Right lobe of liver (tissue), 6 donors: ENCODE measurements at regions not wholly inside any gene's neighbourhood (a gene's known extent, or its start where the extent isn't known, plus 50 kb on each side); places are given as distances from the start of the nearest gene placed in this dataset.

Experiments used
- ATAC-seq, 4 donors: fragments of 200-7000 bp; cut with Tn5 transposase; one replicate each; pipeline ENCODE4 v1.9.1; 2020; ENCODE audit warnings: mild to moderate bottlenecking in 4 of 4, moderate library complexity in 4 of 4
- DNase-seq, 3 donors: peaks; one replicate each; pipeline ENCODE4 v3.0.0-alpha.2; 2020
- H3K27ac ChIP-seq, 3 donors: fragments of 200-600 bp; one replicate each; pipeline ENCODE4 v1.8.0; 2022
- H3K27me3 ChIP-seq, 2 donors: fragments of 200-600 bp; one replicate each; pipeline ENCODE4 v1.8.0; 2022
- H3K36me3 ChIP-seq, 4 donors: fragments of 200-600 bp; sonication (generic) in 1 of 4; one replicate each; pipeline versions ENCODE4 v1.5.1 to v1.8.0; 2017 to 2022; ENCODE audit warnings: control low read depth in 1 of 4
- H3K4me1 ChIP-seq, 4 donors: fragments of 200-600 bp; sonication (generic) in 1 of 4; one replicate each; pipeline versions ENCODE4 v1.5.1 to v1.8.0; 2017 to 2022; ENCODE audit warnings: control low read depth in 1 of 4
- H3K4me3 ChIP-seq, 3 donors: fragments of 200-600 bp; one replicate each; pipeline ENCODE4 v1.8.0; 2022
- H3K9me3 ChIP-seq, 4 donors: fragments of 200-600 bp; sonication (generic) in 1 of 4; one replicate each; pipeline versions ENCODE4 v1.5.1 to v1.8.0; 2017 to 2022; ENCODE audit warnings: control low read depth in 1 of 4
- CTCF ChIP-seq, 4 donors: fragments of 200-600 bp in 3 of 4; fragments of 450-650 bp in 1 of 4; IDR thresholded peaks; one replicate each; pipeline versions ENCODE4 v1.5.1 to v1.8.0; 2016 to 2022; ENCODE audit warnings: antibody characterized with exemption in 4 of 4, mild to moderate bottlenecking in 2 of 4
- POLR2A ChIP-seq: fragments of 450-650 bp; IDR thresholded peaks from one replicate; pipeline ENCODE4 v1.6.1; 2017; ENCODE audit warnings: antibody characterized with exemption, mild to moderate bottlenecking
- WGBS: methylation state at CpG from one replicate; pipeline ENCODE4 v1.1.6; 2018; ENCODE audit warnings: low coverage, low lambda C conversion rate; ENCODE audit not compliant: insufficient coverage; ENCODE audit errors: missing lambda C conversion rate; 5-methylcytosine and 5-hydroxymethylcytosine counted together
- intact Hi-C, 2 donors: fragments of 100-400 bp; cut with DNase I; formaldehyde crosslinking; loops; one replicate each; pipeline versions ENCODE4 v1.11.2 to v1.14.1; 2022
- donor health status: DM: no; HTN: yes; CAD: no.
- donor health status: DM: no; HTN: no; CAD: no.
- donor health status: DM: no; HTN: no; CAD: no.
- donor health status: DM: no; HTN: yes; CAD: no.
- donor health status: DM: no; HTN: yes; CAD: no.

GRCh38 chr2:150109028-150109427 lies 378.4 kb downstream of the RND3 start:
- WGBS, result 61% methylated on average over 3 of the region's 3 CpGs
- Histone ChIP-seq H3K4me3 (no peak overlapping the region), H3K27me3 (no peaks in the 10 kb centered on the region), H3K27ac (no peak overlapping the region), H3K36me3 (no peaks in the 10 kb centered on the region), H3K9me3 (no peaks in the 10 kb centered on the region), H3K4me1 (no peaks in the 10 kb centered on the region)
- ATAC-seq (peak in 2 of 4 donors; percentile 46 to 60), DNase-seq (no peak)
- TF ChIP-seq POLR2A, result no peak
- intact Hi-C loops, result no loop called here

GRCh38 chr2:150107816-150108215 lies 379.7 kb downstream of the RND3 start:
- ATAC-seq, result no peak
- TF ChIP-seq POLR2A (no peak), CTCF (IDR thresholded peaks at IDR 0.05) (no peak)

GRCh38 chr2:150107170-150107569 lies 380.3 kb downstream of the RND3 start:
- Histone ChIP-seq H3K4me3 (no peak overlapping the region), H3K9me3 (no peaks in the 10 kb centered on the region), H3K27ac (no peak overlapping the region), H3K36me3 (no peaks in the 10 kb centered on the region), H3K27me3 (no peaks in the 10 kb centered on the region), H3K4me1 (no peaks in the 10 kb centered on the region)
- intact Hi-C loops, result no loop called here
- ATAC-seq (no peak), DNase-seq (no peak)
- TF ChIP-seq CTCF (IDR thresholded peaks at IDR 0.05), result no peak
- TF ChIP-seq POLR2A, result no peak
- 73% methylated on average over 1 of the region's 1 CpG for WGBS

More at GRCh38 chr2:150107816-150108215, 379.7 kb downstream of the RND3 start:
- Histone ChIP-seq H3K36me3 (no peaks in the 10 kb centered on the region), H3K27ac (no peak overlapping the region), H3K4me3 (no peak overlapping the region), H3K4me1 (no peaks in the 10 kb centered on the region), H3K27me3 (no peaks in the 10 kb centered on the region), H3K9me3 (no peaks in the 10 kb centered on the region)
- no peak for DNase-seq
- 56% methylated on average over 2 of the region's 2 CpGs for WGBS
- intact Hi-C loops, result no loop called here

- no peak for ATAC-seq
- H3K27ac ChIP-seq, result no peak overlapping the region
Measured at GRCh38 chr2:150101947-150102346, 385.5 kb downstream of the RND3 start.

GRCh38 chr2:150100834-150101233 lies 386.6 kb downstream of the RND3 start:
- H3K4me3 ChIP-seq, result no peak overlapping the region
- TF ChIP-seq CTCF (IDR thresholded peaks at IDR 0.05) (no peak), POLR2A (no peak)
- H3K27ac ChIP-seq, result no peak overlapping the region
- DNase-seq, result no peak
- intact Hi-C loops, result no loop called here
- H3K4me1 ChIP-seq, result peaks cover 0 to 13% (median 0%) of the 10 kb centered on the region in 4 donors
- no peaks in the 10 kb centered on the region for H3K36me3 ChIP-seq
- no peaks in the 10 kb centered on the region for H3K9me3 ChIP-seq
- ATAC-seq, result no peak
- no peaks in the 10 kb centered on the region for H3K27me3 ChIP-seq

More at GRCh38 chr2:150101947-150102346, 385.5 kb downstream of the RND3 start:
- Histone ChIP-seq H3K9me3 (no peaks in the 10 kb centered on the region), H3K4me3 (no peak overlapping the region), H3K27me3 (no peaks in the 10 kb centered on the region), H3K4me1 (peaks cover 0 to 13% (median 0%) of the 10 kb centered on the region in 4 donors), H3K36me3 (no peaks in the 10 kb centered on the region)
- DNase-seq, result no peak
- TF ChIP-seq POLR2A, result no peak
- no peak for TF ChIP-seq CTCF (IDR thresholded peaks at IDR 0.05)
- intact Hi-C loops, result no loop called here
- WGBS, result 41% methylated on average over 2 of the region's 2 CpGs
